Loucy (cell line): ENCODE measurements at regions not wholly inside any gene's neighbourhood (a gene's known extent, or its start where the extent isn't known, plus 50 kb on each side); places are given as distances from the start of the nearest gene placed in this dataset.

Experiments
- H2AFZ ChIP-seq: fragments of 200-600 bp; sonication (generic); 2 replicates; pipeline ENCODE4 v1.6.0; 2016; ENCODE audit warnings: antibody characterized with exemption, mild to moderate bottlenecking, low read length, moderate library complexity
- H3F3A ChIP-seq: fragments of 200-600 bp; 2 replicates; pipeline ENCODE4 v1.6.0; 2016; ENCODE audit warnings: antibody characterized with exemption, low read depth, mild to moderate bottlenecking
- H3K27me3 ChIP-seq: fragments of 200-600 bp; sonication (generic); 2 replicates; pipeline ENCODE4 v1.6.1; 2014; ENCODE audit warnings: low read length, mild to moderate bottlenecking; ENCODE audit not compliant: insufficient read depth, poor library complexity, severe bottlenecking
- H3K36me3 ChIP-seq: fragments of 200-600 bp; sonication (generic); 2 replicates; pipeline ENCODE4 v1.6.1; 2016; ENCODE audit warnings: low read length; ENCODE audit not compliant: insufficient read depth
- H3K4me1 ChIP-seq: fragments of 200-600 bp; sonication (generic); 2 replicates; pipeline ENCODE4 v1.5.1; 2014; ENCODE audit warnings: low read length, mild to moderate bottlenecking; ENCODE audit not compliant: insufficient read depth, poor library complexity, severe bottlenecking
- H3K4me2 ChIP-seq: fragments of 200-600 bp; sonication (generic); 2 replicates; pipeline ENCODE4 v1.6.0; 2014; ENCODE audit warnings: antibody characterized with exemption, low read length, low read depth, mild to moderate bottlenecking; ENCODE audit not compliant: poor library complexity, severe bottlenecking
- H3K4me3 ChIP-seq: fragments of 200-600 bp; sonication (generic); 2 replicates; pipeline ENCODE4 v1.5.1; 2014; ENCODE audit warnings: low read length, mild to moderate bottlenecking, mixed read lengths; ENCODE audit not compliant: poor library complexity, severe bottlenecking
- H3K79me2 ChIP-seq: fragments of 200-600 bp; sonication (generic); 2 replicates; pipeline ENCODE4 v1.6.1; 2014; ENCODE audit warnings: low read length; ENCODE audit not compliant: insufficient read depth
- H3K9ac ChIP-seq: fragments of 200-600 bp; sonication (generic); 2 replicates; pipeline ENCODE4 v1.6.0; 2014; ENCODE audit warnings: mild to moderate bottlenecking, low read depth, low read length, moderate library complexity; ENCODE audit not compliant: poor library complexity, severe bottlenecking
- H3K9me2 ChIP-seq: fragments of 200-600 bp; sonication (generic); replicated peaks from 2 replicates; pipeline ENCODE4 v1.6.1; 2016; ENCODE audit warnings: low read depth, low read length, mixed read lengths
- H3K9me3 ChIP-seq: fragments of 200-600 bp; sonication (generic); 2 replicates; pipeline ENCODE4 v1.6.1; 2014; ENCODE audit warnings: mild to moderate bottlenecking, antibody characterized with exemption, low read length, low read depth; ENCODE audit not compliant: insufficient read depth
- H4K20me1 ChIP-seq: fragments of 200-600 bp; sonication (generic); 2 replicates; pipeline ENCODE4 v1.6.0; 2014; ENCODE audit warnings: antibody characterized with exemption, low read length, mild to moderate bottlenecking; ENCODE audit not compliant: insufficient read depth, poor library complexity, severe bottlenecking
- CTCF ChIP-seq: fragments of 200-600 bp; sonication (generic); conservative IDR thresholded peaks from 2 replicates; pipeline ENCODE4 v1.5.1; 2014; ENCODE audit warnings: mild to moderate bottlenecking, antibody characterized with exemption, low read length
- EZH2phosphoT487 ChIP-seq: fragments of 200-600 bp; IDR thresholded peaks from 2 replicates; pipeline ENCODE4 v1.6.1; 2018; ENCODE audit warnings: antibody characterized with exemption, mild to moderate bottlenecking, moderate library complexity, borderline replicate concordance

DNA sequence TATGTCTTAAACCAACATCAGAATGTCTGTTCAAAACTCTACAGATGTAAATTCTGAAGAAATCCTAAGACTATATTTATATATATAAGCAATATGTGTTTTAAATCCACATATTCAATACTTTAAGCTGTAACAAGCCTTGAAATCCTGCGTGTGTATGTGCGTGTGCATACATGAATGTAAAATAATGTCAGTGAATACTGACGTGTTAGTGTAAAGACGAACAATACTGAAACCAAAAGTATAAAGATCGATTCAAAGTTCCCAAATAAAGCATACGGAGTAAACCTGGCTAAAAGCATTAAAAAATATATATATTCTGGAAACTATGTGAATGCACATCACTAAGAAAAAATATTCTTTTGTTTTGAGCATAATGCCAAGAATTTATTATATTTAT lies 668.6 kb upstream of the NCAM2 start:
- no peaks in the 10 kb centered on the region for H3K27me3 ChIP-seq
- no peak overlapping the region for H3K9ac ChIP-seq
- no peak overlapping the region for H2AFZ ChIP-seq
- H3F3A ChIP-seq: no peaks in the 10 kb centered on the region
- no peak overlapping the region for H3K4me2 ChIP-seq
- no peaks in the 10 kb centered on the region for H3K36me3 ChIP-seq
- no peaks in the 10 kb centered on the region for H4K20me1 ChIP-seq
- no peak overlapping the region for H3K4me3 ChIP-seq
- TF ChIP-seq CTCF: no peak
- no peak for TF ChIP-seq EZH2phosphoT487
- no peaks in the 10 kb centered on the region for H3K9me3 ChIP-seq
- no peaks in the 10 kb centered on the region for H3K79me2 ChIP-seq
- H3K4me1 ChIP-seq: no peaks in the 10 kb centered on the region
- H3K9me2 ChIP-seq: no peaks in the 10 kb centered on the region

GRCh38 chr21:20330652-20331051 lies 667.6 kb upstream of the NCAM2 start:
- no peak overlapping the region for H2AFZ ChIP-seq
- no peak overlapping the region for H3K4me3 ChIP-seq
- no peaks in the 10 kb centered on the region for H3K9me2 ChIP-seq
- no peaks in the 10 kb centered on the region for H3K36me3 ChIP-seq
- H3K27me3 ChIP-seq: no peaks in the 10 kb centered on the region
- H3K9me3 ChIP-seq: no peaks in the 10 kb centered on the region
- H3K4me1 ChIP-seq: no peaks in the 10 kb centered on the region
- H3K9ac ChIP-seq: no peak overlapping the region
- H4K20me1 ChIP-seq: no peaks in the 10 kb centered on the region
- H3K79me2 ChIP-seq: no peaks in the 10 kb centered on the region
- H3F3A ChIP-seq: no peaks in the 10 kb centered on the region
- no peak overlapping the region for H3K4me2 ChIP-seq
- TF ChIP-seq CTCF: no peak
- no peak for TF ChIP-seq EZH2phosphoT487

DNA sequence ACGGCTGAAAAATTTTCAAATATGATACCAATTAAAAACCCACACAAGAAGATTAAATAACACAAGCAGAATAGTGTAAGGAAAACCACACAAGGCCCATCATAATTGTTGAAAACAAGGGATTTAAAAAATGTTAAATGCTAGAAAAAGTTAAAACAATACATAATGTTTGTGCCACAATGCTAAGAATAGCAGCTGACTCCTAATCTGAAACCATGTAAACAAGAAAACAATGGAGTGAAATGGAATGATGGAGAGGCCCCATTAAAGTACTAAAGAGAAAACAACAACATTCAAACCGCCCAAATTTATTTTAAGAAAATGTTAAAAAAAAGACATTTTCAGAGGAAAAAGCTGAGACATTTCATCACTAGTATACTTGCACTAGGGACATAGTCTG lies 663.6 kb upstream of the NCAM2 start:
- TF ChIP-seq EZH2phosphoT487: no peak
- TF ChIP-seq CTCF: no peak
- no peak overlapping the region for H3K9ac ChIP-seq
- no peaks in the 10 kb centered on the region for H4K20me1 ChIP-seq
- H2AFZ ChIP-seq: no peak overlapping the region
- no peaks in the 10 kb centered on the region for H3K4me1 ChIP-seq
- no peaks in the 10 kb centered on the region for H3K9me2 ChIP-seq
- no peaks in the 10 kb centered on the region for H3F3A ChIP-seq
- H3K27me3 ChIP-seq: no peaks in the 10 kb centered on the region
- no peaks in the 10 kb centered on the region for H3K79me2 ChIP-seq
- no peak overlapping the region for H3K4me2 ChIP-seq
- no peaks in the 10 kb centered on the region for H3K36me3 ChIP-seq
- no peaks in the 10 kb centered on the region for H3K9me3 ChIP-seq
- H3K4me3 ChIP-seq: no peak overlapping the region
